BE2C (cell line): ENCODE measurements at regions not wholly inside any gene's neighbourhood (a gene's known extent, or its start where the extent isn't known, plus 50 kb on each side); places are given as distances from the start of the nearest gene placed in this dataset.

Source experiments
- DNase-seq: peaks from one replicate; pipeline ENCODE4 v3.0.0-alpha.2; 2020
- H3K27me3 ChIP-seq: fragments of 250-450 bp; sonication (Bioruptor Pico); 2 replicates; pipeline ENCODE4 v1.5.1; 2020; ENCODE audit warnings: mild to moderate bottlenecking
- H3K36me3 ChIP-seq: fragments of 250-450 bp; sonication (Bioruptor Pico); 2 replicates; pipeline ENCODE4 v1.5.1; 2020; ENCODE audit warnings: mild to moderate bottlenecking
- H3K4me1 ChIP-seq: fragments of 250-450 bp; sonication (Bioruptor Pico); 2 replicates; pipeline ENCODE4 v1.5.1; 2020
- H3K4me3 ChIP-seq: 2 replicates; pipeline ENCODE4 v1.5.1; 2011; ENCODE audit warnings: low read depth, low read length
- H3K9me3 ChIP-seq: fragments of 250-450 bp; sonication (Bioruptor Pico); 2 replicates; pipeline ENCODE4 v1.5.1; 2020
- TF ChIP-seq, protein P1 (sequence below): IDR thresholded peaks from 2 replicates; pipeline ENCODE4 v1.5.1; 2012; ENCODE audit warnings: mild to moderate bottlenecking, low read depth, low read length

DNA sequence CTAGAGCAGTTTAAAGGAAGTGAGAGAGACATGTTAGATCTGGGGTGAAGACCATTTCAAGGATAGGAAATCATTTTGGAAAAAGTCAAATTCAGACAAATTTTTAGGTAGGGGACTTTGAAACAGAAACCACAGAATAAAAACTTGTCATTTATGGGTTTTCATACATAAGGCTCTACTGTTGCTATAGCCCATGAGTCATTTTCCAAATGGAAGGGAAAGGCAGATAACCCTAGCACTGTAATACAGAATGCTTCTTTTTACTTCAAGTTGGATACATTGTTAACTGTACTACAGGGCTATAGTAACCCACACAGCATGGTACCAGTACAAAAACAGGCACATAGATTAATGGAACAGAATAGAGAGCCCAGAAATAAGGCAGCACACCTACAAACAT is 455.4 kb downstream of the EBF1 start:
- Histone ChIP-seq H3K9me3 (no peaks in the 10 kb centered on the region), H3K27me3 (no peaks in the 10 kb centered on the region), H3K36me3 (no peaks in the 10 kb centered on the region), H3K4me3 (no peak overlapping the region), H3K4me1 (no peaks in the 10 kb centered on the region; the same call in 1 of the 2 replicates)
- TF ChIP-seq, protein P1, sequence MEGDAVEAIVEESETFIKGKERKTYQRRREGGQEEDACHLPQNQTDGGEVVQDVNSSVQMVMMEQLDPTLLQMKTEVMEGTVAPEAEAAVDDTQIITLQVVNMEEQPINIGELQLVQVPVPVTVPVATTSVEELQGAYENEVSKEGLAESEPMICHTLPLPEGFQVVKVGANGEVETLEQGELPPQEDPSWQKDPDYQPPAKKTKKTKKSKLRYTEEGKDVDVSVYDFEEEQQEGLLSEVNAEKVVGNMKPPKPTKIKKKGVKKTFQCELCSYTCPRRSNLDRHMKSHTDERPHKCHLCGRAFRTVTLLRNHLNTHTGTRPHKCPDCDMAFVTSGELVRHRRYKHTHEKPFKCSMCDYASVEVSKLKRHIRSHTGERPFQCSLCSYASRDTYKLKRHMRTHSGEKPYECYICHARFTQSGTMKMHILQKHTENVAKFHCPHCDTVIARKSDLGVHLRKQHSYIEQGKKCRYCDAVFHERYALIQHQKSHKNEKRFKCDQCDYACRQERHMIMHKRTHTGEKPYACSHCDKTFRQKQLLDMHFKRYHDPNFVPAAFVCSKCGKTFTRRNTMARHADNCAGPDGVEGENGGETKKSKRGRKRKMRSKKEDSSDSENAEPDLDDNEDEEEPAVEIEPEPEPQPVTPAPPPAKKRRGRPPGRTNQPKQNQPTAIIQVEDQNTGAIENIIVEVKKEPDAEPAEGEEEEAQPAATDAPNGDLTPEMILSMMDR: no peak
- no peak for DNase-seq

GRCh38 chr5:158643840-158644239 is 455.9 kb downstream of the EBF1 start:
- H3K9me3 ChIP-seq: no peaks in the 10 kb centered on the region
- no peaks in the 10 kb centered on the region for H3K36me3 ChIP-seq
- TF ChIP-seq, protein P1: no peak
- H3K27me3 ChIP-seq: no peaks in the 10 kb centered on the region
- H3K4me1 ChIP-seq: no peaks in the 10 kb centered on the region; the same call in 1 of the 2 replicates
- no peak overlapping the region for H3K4me3 ChIP-seq
- DNase-seq: no peak

GRCh38 chr5:158642879-158643278 is 456.8 kb downstream of the EBF1 start:
- TF ChIP-seq, protein P1: no peak
- H3K4me3 ChIP-seq: no peak overlapping the region
- no peaks in the 10 kb centered on the region for H3K9me3 ChIP-seq
- H3K36me3 ChIP-seq: no peaks in the 10 kb centered on the region
- no peaks in the 10 kb centered on the region for H3K27me3 ChIP-seq
- H3K4me1 ChIP-seq: no peaks in the 10 kb centered on the region
- no peak for DNase-seq

GRCh38 chr5:158641016-158641415 is 458.7 kb downstream of the EBF1 start:
- DNase-seq: no peak
- no peak overlapping the region for H3K4me3 ChIP-seq
- TF ChIP-seq, protein P1: no peak; the same call in 1 of the 2 replicates
- no peaks in the 10 kb centered on the region for H3K9me3 ChIP-seq
- no peaks in the 10 kb centered on the region for H3K36me3 ChIP-seq
- no peaks in the 10 kb centered on the region for H3K4me1 ChIP-seq
- H3K27me3 ChIP-seq: no peaks in the 10 kb centered on the region

- TF ChIP-seq, protein P1: no peak
- Histone ChIP-seq H3K4me3 (no peak overlapping the region), H3K36me3 (no peaks in the 10 kb centered on the region), H3K27me3 (no peaks in the 10 kb centered on the region), H3K4me1 (no peaks in the 10 kb centered on the region), H3K9me3 (no peaks in the 10 kb centered on the region)
- no peak for DNase-seq
These were observed 459.1 kb downstream of the EBF1 start for GRCh38 chr5:158640593-158640980.

- H3K9me3 ChIP-seq: no peaks in the 10 kb centered on the region
These were observed 459.7 kb downstream of the EBF1 start for GRCh38 chr5:158639881-158640592.

More at GRCh38 chr5:158639881-158640592, 459.7 kb downstream of the EBF1 start:
- no peak overlapping the region for H3K4me3 ChIP-seq
- DNase-seq: no peak
- H3K27me3 ChIP-seq: no peaks in the 10 kb centered on the region
- no peaks in the 10 kb centered on the region for H3K4me1 ChIP-seq
- H3K36me3 ChIP-seq: no peaks in the 10 kb centered on the region
- TF ChIP-seq, protein P1: no peak
